ENCODE measurements at regions not wholly inside any gene's neighbourhood (a gene's known extent, or its start where the extent isn't known, plus 50 kb on each side); places are given as distances from the start of the nearest gene placed in this dataset.

DNA sequence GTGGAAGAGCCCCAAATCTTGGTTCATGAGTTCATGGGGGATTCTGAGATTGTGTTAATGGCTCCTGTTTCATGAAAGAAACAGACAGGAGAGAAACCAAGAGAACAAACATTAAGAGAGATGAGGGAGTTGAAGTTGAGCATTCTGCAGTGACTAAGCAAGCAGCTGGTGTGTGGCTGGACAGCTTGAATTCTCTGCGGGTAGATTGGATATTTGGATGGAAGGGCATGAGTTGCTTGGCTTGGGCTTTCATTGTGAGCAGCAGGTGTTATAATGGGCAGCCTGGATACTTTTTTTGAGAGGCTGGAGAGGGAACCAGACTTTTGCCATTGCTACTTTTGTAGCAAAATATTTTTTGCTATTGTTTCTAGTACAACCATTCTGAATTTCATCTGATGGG lies 346.8 kb upstream of the SATB1 start:
- Histone ChIP-seq H3K27me3 (ENCODE audit: control insufficient read depth in 2 of 2, insufficient read depth in 2 of 2, low read length in 2 of 2) (no peaks in the 10 kb centered on the region), H3K4me1 (ENCODE audit: control insufficient read depth in 1 of 2, insufficient read depth in 2 of 2, low read length in 2 of 2) (no peaks in the 10 kb centered on the region), H3K27ac (ENCODE audit: low read depth in 1 of 2, low read length in 2 of 2) (no peak overlapping the region), H2AFZ (ENCODE audit: insufficient read depth, low read depth, low read length, poor library complexity, severe bottlenecking) (no peak overlapping the region), H3K79me2 (ENCODE audit: insufficient read depth, low read length) (no peaks in the 10 kb centered on the region), H3K9me3 (replicated peaks in 1 of 2; ENCODE audit: control insufficient read depth in 1 of 2, insufficient read depth in 1 of 2, low read length in 2 of 2) (no peaks in the 10 kb centered on the region), H3K9ac (ENCODE audit: insufficient read depth, low read length, poor library complexity, severe bottlenecking) (no peak overlapping the region), H4K20me1 (ENCODE audit: insufficient read depth, low read length) (no peaks in the 10 kb centered on the region), H3K4me2 (replicated peaks; ENCODE audit: extremely low read depth, low read length, poor library complexity, severe bottlenecking) (no peak overlapping the region), H3K36me3 (replicated peaks in 1 of 2; ENCODE audit: control insufficient read depth in 1 of 2, insufficient read depth in 2 of 2, low read length in 2 of 2) (no peaks in the 10 kb centered on the region), H3K4me3 (replicated peaks in 1 of 3; ENCODE audit: low read depth in 2 of 3, low read length in 3 of 3) (no peak overlapping the region)
- TF ChIP-seq, protein P1, sequence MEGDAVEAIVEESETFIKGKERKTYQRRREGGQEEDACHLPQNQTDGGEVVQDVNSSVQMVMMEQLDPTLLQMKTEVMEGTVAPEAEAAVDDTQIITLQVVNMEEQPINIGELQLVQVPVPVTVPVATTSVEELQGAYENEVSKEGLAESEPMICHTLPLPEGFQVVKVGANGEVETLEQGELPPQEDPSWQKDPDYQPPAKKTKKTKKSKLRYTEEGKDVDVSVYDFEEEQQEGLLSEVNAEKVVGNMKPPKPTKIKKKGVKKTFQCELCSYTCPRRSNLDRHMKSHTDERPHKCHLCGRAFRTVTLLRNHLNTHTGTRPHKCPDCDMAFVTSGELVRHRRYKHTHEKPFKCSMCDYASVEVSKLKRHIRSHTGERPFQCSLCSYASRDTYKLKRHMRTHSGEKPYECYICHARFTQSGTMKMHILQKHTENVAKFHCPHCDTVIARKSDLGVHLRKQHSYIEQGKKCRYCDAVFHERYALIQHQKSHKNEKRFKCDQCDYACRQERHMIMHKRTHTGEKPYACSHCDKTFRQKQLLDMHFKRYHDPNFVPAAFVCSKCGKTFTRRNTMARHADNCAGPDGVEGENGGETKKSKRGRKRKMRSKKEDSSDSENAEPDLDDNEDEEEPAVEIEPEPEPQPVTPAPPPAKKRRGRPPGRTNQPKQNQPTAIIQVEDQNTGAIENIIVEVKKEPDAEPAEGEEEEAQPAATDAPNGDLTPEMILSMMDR (IDR thresholded peaks at IDR 0.05): no peak
- no peaks in the 10 kb centered on the region for H3K9me3 Mint-ChIP-seq
- no peak overlapping the region for H3K27ac Mint-ChIP-seq
- 100% methylated on average over 1 of the region's 1 CpG for WGBS (ENCODE audit: insufficient coverage)
- intact Hi-C loops (cut with micrococcal nuclease): loop anchor here in 1 of 2 donors (5.0 kb wide), 1 partner anchor 220 kb away; no protein-coding TSS in a partner anchor
- peaks cover 0 to 2% (median 0%) of the 10 kb centered on the region in 3 donors for H3K27me3 Mint-ChIP-seq (ENCODE audit: low read depth in 3 of 3)
- H3K36me3 Mint-ChIP-seq: no peaks in the 10 kb centered on the region
- H3K4me1 Mint-ChIP-seq: no peaks in the 10 kb centered on the region
- DNase-seq: no peak
- no peak overlapping the region for H3K4me3 Mint-ChIP-seq

DNA sequence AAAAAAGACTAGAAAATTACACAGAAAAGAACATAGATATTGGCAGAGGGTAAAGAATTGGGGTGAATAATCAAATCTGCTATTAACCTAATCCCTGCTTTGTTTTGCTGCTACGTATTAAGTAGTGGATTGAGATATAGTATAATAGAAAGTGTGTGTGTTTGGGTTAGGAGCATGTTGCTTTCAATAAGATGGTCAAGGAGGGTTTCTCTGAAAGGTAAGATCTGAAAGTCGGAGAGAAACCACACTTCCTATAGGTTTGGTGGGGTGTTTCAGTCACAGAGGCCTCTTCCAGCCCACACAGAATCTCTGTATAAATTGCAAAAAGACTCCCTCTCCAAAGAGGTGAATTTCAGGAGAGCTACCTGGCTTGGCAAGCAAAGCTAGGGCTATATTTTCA lies 345.7 kb upstream of the SATB1 start:
- Histone ChIP-seq H4K20me1 (ENCODE audit: insufficient read depth, low read length) (no peaks in the 10 kb centered on the region), H3K4me1 (ENCODE audit: control insufficient read depth in 1 of 2, insufficient read depth in 2 of 2, low read length in 2 of 2) (no peaks in the 10 kb centered on the region), H3K27me3 (ENCODE audit: control insufficient read depth in 2 of 2, insufficient read depth in 2 of 2, low read length in 2 of 2) (no peaks in the 10 kb centered on the region), H3K36me3 (replicated peaks in 1 of 2; ENCODE audit: control insufficient read depth in 1 of 2, insufficient read depth in 2 of 2, low read length in 2 of 2) (no peaks in the 10 kb centered on the region), H3K4me2 (replicated peaks; ENCODE audit: extremely low read depth, low read length, poor library complexity, severe bottlenecking) (no peak overlapping the region), H2AFZ (ENCODE audit: insufficient read depth, low read depth, low read length, poor library complexity, severe bottlenecking) (no peak overlapping the region), H3K9me3 (replicated peaks in 1 of 2; ENCODE audit: control insufficient read depth in 1 of 2, insufficient read depth in 1 of 2, low read length in 2 of 2) (no peaks in the 10 kb centered on the region), H3K9ac (ENCODE audit: insufficient read depth, low read length, poor library complexity, severe bottlenecking) (no peak overlapping the region), H3K27ac (ENCODE audit: low read depth in 1 of 2, low read length in 2 of 2) (no peak overlapping the region), H3K4me3 (replicated peaks in 1 of 3; ENCODE audit: low read depth in 2 of 3, low read length in 3 of 3) (no peak overlapping the region), H3K79me2 (ENCODE audit: insufficient read depth, low read length) (no peaks in the 10 kb centered on the region)
- Mint-ChIP-seq H3K36me3 (no peaks in the 10 kb centered on the region), H3K4me3 (no peak overlapping the region), H3K9me3 (no peaks in the 10 kb centered on the region), H3K27me3 (ENCODE audit: low read depth in 3 of 3) (peaks cover 0 to 2% (median 0%) of the 10 kb centered on the region in 3 donors), H3K27ac (no peak overlapping the region), H3K4me1 (no peaks in the 10 kb centered on the region)
- intact Hi-C loops (cut with micrococcal nuclease): loop anchor here in 1 of 2 donors (5.0 kb wide), 1 partner anchor 218 kb away; no protein-coding TSS in a partner anchor
- WGBS (ENCODE audit: insufficient coverage): no CpG with 5 or more reads among the region's 2 CpGs
- TF ChIP-seq, protein P1 (IDR thresholded peaks at IDR 0.05): no peak
- DNase-seq: no peak
